ENCODE measurements at regions not wholly inside any gene's neighbourhood (a gene's known extent, or its start where the extent isn't known, plus 50 kb on each side); places are given as distances from the start of the nearest gene placed in this dataset.
A peak's percentile ranks its signal among the peaks of the same experiment; 100 is the strongest.

- no peak for DNase-seq
Measured at GRCh38 chr1:232474826-232475225, 155.1 kb downstream of the SIPA1L2 start.

GRCh38 chr1:232473900-232474299 lies 156.0 kb downstream of the SIPA1L2 start:
- DNase-seq: no peak

GRCh38 chr1:232473324-232473723 lies 156.6 kb downstream of the SIPA1L2 start:
- DNase-seq: no peak

- DNase-seq: no peak
Measured at GRCh38 chr1:232472485-232473041, 157.4 kb downstream of the SIPA1L2 start.

GRCh38 chr1:232471250-232471649 lies 158.7 kb downstream of the SIPA1L2 start:
- no peak for DNase-seq

GRCh38 chr1:232470711-232471110 lies 159.2 kb downstream of the SIPA1L2 start:
- DNase-seq: no peak

GRCh38 chr1:232468249-232468648 lies 161.7 kb downstream of the SIPA1L2 start:
- no peak for DNase-seq

- DNase-seq: no peak
Measured at GRCh38 chr1:232467073-232467760, 162.7 kb downstream of the SIPA1L2 start.

- no peak for DNase-seq
Measured at GRCh38 chr1:232464325-232464724, 165.6 kb downstream of the SIPA1L2 start.

GRCh38 chr1:232463225-232463624 lies 166.7 kb downstream of the SIPA1L2 start:
- peak; percentile 63 for DNase-seq

- peak; percentile 56 for DNase-seq
Measured at GRCh38 chr1:232462213-232462612, 167.7 kb downstream of the SIPA1L2 start.

- no peak for DNase-seq
Measured at GRCh38 chr1:232459826-232460225, 170.1 kb downstream of the SIPA1L2 start.

- DNase-seq: no peak
Measured at GRCh38 chr1:232459087-232459486, 170.8 kb downstream of the SIPA1L2 start.

GRCh38 chr1:232457595-232457994 lies 172.3 kb downstream of the SIPA1L2 start:
- DNase-seq: no peak

GRCh38 chr1:232456714-232457113 lies 173.2 kb downstream of the SIPA1L2 start:
- no peak for DNase-seq

GRCh38 chr1:232454227-232454886 lies 175.6 kb downstream of the SIPA1L2 start:
- DNase-seq: peak; percentile 3

- DNase-seq: no peak
Measured at GRCh38 chr1:232452736-232453440, 177.0 kb downstream of the SIPA1L2 start.

GRCh38 chr1:232452117-232452516 lies 177.8 kb downstream of the SIPA1L2 start:
- DNase-seq: no peak

- no peak for DNase-seq
Measured at GRCh38 chr1:232451506-232451905, 178.4 kb downstream of the SIPA1L2 start.

GRCh38 chr1:232450615-232451014 lies 179.3 kb downstream of the SIPA1L2 start:
- no peak for DNase-seq

- DNase-seq: no peak
Measured at GRCh38 chr1:232447125-232447524, 182.8 kb downstream of the SIPA1L2 start.

GRCh38 chr1:232445361-232446106 lies 184.4 kb downstream of the SIPA1L2 start:
- DNase-seq: no peak

GRCh38 chr1:232443372-232443771 lies 186.6 kb downstream of the SIPA1L2 start:
- no peak for DNase-seq

Measured in NCI-H2171 treated with DMSO at 0.1 percent for 48 hours (cell line).